HUES48 (cell line): ENCODE measurements at regions not wholly inside any gene's neighbourhood (a gene's known extent, or its start where the extent isn't known, plus 50 kb on each side); places are given as distances from the start of the nearest gene placed in this dataset.

Experiments used
- H3K27ac ChIP-seq: one replicate; pipeline ENCODE4 v1.7.0; 2013; ENCODE audit warnings: low read depth, low read length, inconsistent platforms
- H3K27me3 ChIP-seq: 2 replicates; pipeline ENCODE4 v1.6.1; 2013; ENCODE audit warnings: mild to moderate bottlenecking, low read length; ENCODE audit not compliant: control insufficient read depth, insufficient read depth
- H3K36me3 ChIP-seq: 2 replicates; pipeline ENCODE4 v1.6.1; 2013; ENCODE audit warnings: low read length; ENCODE audit not compliant: control insufficient read depth, insufficient read depth
- H3K4me1 ChIP-seq: 2 replicates; pipeline ENCODE4 v1.6.1; 2013; ENCODE audit warnings: mild to moderate bottlenecking, low read length; ENCODE audit not compliant: control insufficient read depth, insufficient read depth
- H3K4me3 ChIP-seq: 2 replicates; pipeline ENCODE4 v1.5.1; 2013; ENCODE audit warnings: mild to moderate bottlenecking, low read depth, low read length
- H3K9ac ChIP-seq: 2 replicates; pipeline ENCODE4 v1.6.1; 2013; ENCODE audit warnings: mild to moderate bottlenecking, low read depth, low read length, moderate library complexity
- H3K9me3 ChIP-seq: 2 replicates; pipeline ENCODE4 v1.6.1; 2013; ENCODE audit warnings: low read length; ENCODE audit not compliant: control insufficient read depth, insufficient read depth

DNA sequence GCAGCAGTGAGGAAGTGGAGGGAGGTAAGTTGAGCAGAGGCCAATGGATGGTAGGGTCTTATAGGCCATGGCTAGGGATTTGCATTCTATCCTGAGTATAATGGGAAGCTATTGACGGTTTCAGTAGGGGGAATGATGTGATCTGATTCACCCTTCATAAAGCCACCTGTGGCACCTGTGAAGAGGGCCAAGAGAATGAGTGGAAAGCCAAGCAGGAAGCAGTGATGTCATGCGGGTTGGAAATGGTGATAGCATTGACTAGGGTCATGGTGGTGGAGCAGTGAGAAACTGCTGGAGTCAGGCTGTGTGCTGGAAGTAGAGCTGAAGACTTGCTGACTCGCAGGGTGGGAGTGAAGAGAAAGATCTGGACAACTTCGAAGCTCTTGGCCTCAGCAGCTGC is 111.7 kb downstream of the MARCHF4 start:
- H3K4me1 ChIP-seq, result no peaks in the 10 kb centered on the region
- H3K9me3 ChIP-seq, result no peaks in the 10 kb centered on the region
- H3K9ac ChIP-seq, result no peak overlapping the region
- no peaks in the 10 kb centered on the region for H3K36me3 ChIP-seq
- no peak overlapping the region for H3K4me3 ChIP-seq
- H3K27ac ChIP-seq, result no peak overlapping the region
- H3K27me3 ChIP-seq, result no peaks in the 10 kb centered on the region

DNA sequence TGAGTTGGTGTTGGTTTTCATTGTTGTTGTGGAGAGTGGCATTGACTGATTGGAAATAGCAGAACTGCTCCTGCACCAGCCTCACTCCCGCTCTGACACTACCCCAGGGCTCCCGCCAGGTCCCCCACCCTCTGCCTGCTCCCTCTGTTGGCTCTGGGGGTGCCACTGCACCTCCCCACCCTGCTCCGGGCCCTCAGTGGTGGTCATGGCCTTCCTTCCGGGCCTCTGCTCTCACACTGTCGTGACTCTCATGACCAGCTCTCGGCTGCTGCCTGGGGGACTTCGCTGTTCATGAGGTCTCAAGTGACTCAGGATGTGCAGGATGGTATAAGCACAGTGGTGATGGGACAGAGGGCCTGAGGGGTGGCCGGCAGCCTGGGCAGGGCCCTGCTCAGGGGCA is 113.2 kb downstream of the MARCHF4 start:
- Histone ChIP-seq H3K4me3 (no peak overlapping the region), H3K36me3 (no peaks in the 10 kb centered on the region), H3K4me1 (no peaks in the 10 kb centered on the region), H3K27me3 (no peaks in the 10 kb centered on the region), H3K9ac (no peak overlapping the region), H3K9me3 (no peaks in the 10 kb centered on the region), H3K27ac (no peak overlapping the region)

DNA sequence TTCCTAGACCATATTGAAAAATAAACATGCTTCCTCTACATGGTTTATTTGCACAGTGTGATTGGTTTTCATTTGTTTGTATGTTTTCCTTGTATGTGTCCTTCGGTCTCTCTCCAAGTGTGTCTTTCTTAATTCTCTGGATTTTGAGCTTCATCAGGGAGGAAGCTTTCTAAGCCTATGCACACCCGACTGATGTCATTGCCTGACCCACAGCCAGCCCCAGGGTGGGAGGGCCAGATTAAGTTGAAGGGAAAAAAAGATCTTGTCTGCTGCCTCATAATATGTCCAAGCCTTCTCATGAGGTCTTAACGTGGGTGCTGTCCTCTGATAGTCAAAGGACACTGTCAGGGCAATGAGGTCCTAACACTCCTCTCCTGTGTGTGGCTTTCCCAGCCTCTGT is 115.2 kb downstream of the MARCHF4 start:
- H3K36me3 ChIP-seq, result no peaks in the 10 kb centered on the region
- no peak overlapping the region for H3K9ac ChIP-seq
- no peak overlapping the region for H3K27ac ChIP-seq
- H3K4me1 ChIP-seq, result no peaks in the 10 kb centered on the region
- H3K27me3 ChIP-seq, result no peaks in the 10 kb centered on the region
- H3K9me3 ChIP-seq, result no peaks in the 10 kb centered on the region
- H3K4me3 ChIP-seq, result no peak overlapping the region
